ENCODE measurements at regions not wholly inside any gene's neighbourhood (a gene's known extent, or its start where the extent isn't known, plus 50 kb on each side); places are given as distances from the start of the nearest gene placed in this dataset.

- peak; percentile 40 for DNase-seq (ENCODE audit: low read depth, low spot score)
Measured at GRCh38 chr1:72670902-72671301, 388.6 kb upstream of the NEGR1 start.

- no peak for DNase-seq (ENCODE audit: low read depth, low spot score)
Measured at GRCh38 chr1:72662918-72663317, 380.6 kb upstream of the NEGR1 start.

- no peak for DNase-seq (ENCODE audit: low read depth, low spot score)
Measured at GRCh38 chr1:72650843-72651435, 368.6 kb upstream of the NEGR1 start.

- DNase-seq (ENCODE audit: low read depth, low spot score) = no peak
Measured at GRCh38 chr1:72649991-72650390, 367.7 kb upstream of the NEGR1 start.

- DNase-seq (ENCODE audit: low read depth, low spot score) = no peak
Measured at GRCh38 chr1:72649211-72649888, 367.0 kb upstream of the NEGR1 start.

- no peak for DNase-seq (ENCODE audit: low read depth, low spot score)
Measured at GRCh38 chr1:72648465-72648864, 366.1 kb upstream of the NEGR1 start.

- DNase-seq (ENCODE audit: low read depth, low spot score) = no peak
Measured at GRCh38 chr1:72643142-72643541, 360.8 kb upstream of the NEGR1 start.

GRCh38 chr1:72637593-72637992, 355.3 kb upstream of the NEGR1 start:
- no peak for DNase-seq (ENCODE audit: low read depth, low spot score)

GRCh38 chr1:72636631-72637030, 354.3 kb upstream of the NEGR1 start:
- no peak for DNase-seq (ENCODE audit: low read depth, low spot score)

GRCh38 chr1:72635719-72636118, 353.4 kb upstream of the NEGR1 start:
- DNase-seq (ENCODE audit: low read depth, low spot score) = no peak

- no peak for DNase-seq (ENCODE audit: low read depth, low spot score)
Measured at GRCh38 chr1:72634946-72635345, 352.6 kb upstream of the NEGR1 start.

GRCh38 chr1:72631449-72631848, 349.1 kb upstream of the NEGR1 start:
- no peak for DNase-seq (ENCODE audit: low read depth, low spot score)

GRCh38 chr1:72623299-72623708, 341.0 kb upstream of the NEGR1 start:
- DNase-seq (ENCODE audit: low read depth, low spot score) = no peak

GRCh38 chr1:72620453-72620852, 338.1 kb upstream of the NEGR1 start:
- DNase-seq (ENCODE audit: low read depth, low spot score) = no peak

GRCh38 chr1:72606216-72606810, 324.0 kb upstream of the NEGR1 start:
- no peak for DNase-seq (ENCODE audit: low read depth, low spot score)

- DNase-seq (ENCODE audit: low read depth, low spot score) = no peak
Measured at GRCh38 chr1:72601035-72601674, 318.8 kb upstream of the NEGR1 start.

- no peak for DNase-seq (ENCODE audit: low read depth, low spot score)
Measured at GRCh38 chr1:72586023-72586685, 303.8 kb upstream of the NEGR1 start.

- no peak for DNase-seq (ENCODE audit: low read depth, low spot score)
Measured at GRCh38 chr1:72579629-72580028, 297.3 kb upstream of the NEGR1 start.

GRCh38 chr1:72570815-72571214, 288.5 kb upstream of the NEGR1 start:
- no peak for DNase-seq (ENCODE audit: low read depth, low spot score)

- DNase-seq (ENCODE audit: low read depth, low spot score) = no peak
Measured at GRCh38 chr1:72568113-72568512, 285.8 kb upstream of the NEGR1 start.

- no peak for DNase-seq (ENCODE audit: low read depth, low spot score)
Measured at GRCh38 chr1:72567521-72567920, 285.2 kb upstream of the NEGR1 start.

- DNase-seq (ENCODE audit: low read depth, low spot score) = no peak
Measured at GRCh38 chr1:72564749-72565148, 282.4 kb upstream of the NEGR1 start.

All from iPS DF 19.7 (cell line).